NB4 (cell line): ENCODE measurements at regions not wholly inside any gene's neighbourhood (a gene's known extent, or its start where the extent isn't known, plus 50 kb on each side); places are given as distances from the start of the nearest gene placed in this dataset.

ENCODE experiments used
- DNase-seq: peaks from one replicate; pipeline ENCODE4 v3.0.0; 2010; ENCODE audit warnings: low read depth
- H3K4me3 ChIP-seq: one replicate; pipeline ENCODE4 v1.5.1; 2011; ENCODE audit warnings: mild to moderate bottlenecking, low read depth, low read length, moderate library complexity
- CTCF ChIP-seq: IDR thresholded peaks from one replicate; pipeline ENCODE4 v1.5.1; 2012; ENCODE audit warnings: low read depth, low read length
- MYC ChIP-seq: IDR thresholded peaks from 2 replicates; pipeline ENCODE4 v1.6.1; 2011; ENCODE audit warnings: low read depth, low read length
- POLR2A ChIP-seq: IDR thresholded peaks from 2 replicates; pipeline ENCODE4 v1.6.1; 2011; ENCODE audit warnings: mild to moderate bottlenecking; ENCODE audit not compliant: insufficient read length; ENCODE audit errors: extremely low read depth
- TF ChIP-seq, protein P1 (sequence below): IDR thresholded peaks from 2 replicates; pipeline ENCODE4 v1.6.1; 2011; ENCODE audit warnings: low read depth, low read length

GRCh38 chr3:10758304-10759037 is 57.6 kb upstream of the SLC6A11 start:
- DNase-seq = peak; percentile 80
- TF ChIP-seq POLR2A = no peak
- TF ChIP-seq MYC = no peak
- TF ChIP-seq, protein P1, sequence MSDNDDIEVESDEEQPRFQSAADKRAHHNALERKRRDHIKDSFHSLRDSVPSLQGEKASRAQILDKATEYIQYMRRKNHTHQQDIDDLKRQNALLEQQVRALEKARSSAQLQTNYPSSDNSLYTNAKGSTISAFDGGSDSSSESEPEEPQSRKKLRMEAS = no peak
- TF ChIP-seq CTCF = peak; percentile 33
- no peak overlapping the region for H3K4me3 ChIP-seq

GRCh38 chr3:10759495-10759894 is 56.5 kb upstream of the SLC6A11 start:
- TF ChIP-seq CTCF (no peak), POLR2A (no peak), MYC (no peak)
- TF ChIP-seq, protein P1 = no peak
- H3K4me3 ChIP-seq = no peak overlapping the region
- DNase-seq = no peak

- no peak for DNase-seq
- TF ChIP-seq CTCF (no peak), MYC (no peak), POLR2A (no peak)
- TF ChIP-seq, protein P1 = no peak
- no peak overlapping the region for H3K4me3 ChIP-seq
Measured at GRCh38 chr3:10760199-10760598, 55.8 kb upstream of the SLC6A11 start.

GRCh38 chr3:10761583-10761982 is 54.4 kb upstream of the SLC6A11 start:
- no peak overlapping the region for H3K4me3 ChIP-seq
- DNase-seq = no peak
- TF ChIP-seq CTCF (no peak), MYC (no peak), POLR2A (no peak)
- TF ChIP-seq, protein P1 = no peak

DNA sequence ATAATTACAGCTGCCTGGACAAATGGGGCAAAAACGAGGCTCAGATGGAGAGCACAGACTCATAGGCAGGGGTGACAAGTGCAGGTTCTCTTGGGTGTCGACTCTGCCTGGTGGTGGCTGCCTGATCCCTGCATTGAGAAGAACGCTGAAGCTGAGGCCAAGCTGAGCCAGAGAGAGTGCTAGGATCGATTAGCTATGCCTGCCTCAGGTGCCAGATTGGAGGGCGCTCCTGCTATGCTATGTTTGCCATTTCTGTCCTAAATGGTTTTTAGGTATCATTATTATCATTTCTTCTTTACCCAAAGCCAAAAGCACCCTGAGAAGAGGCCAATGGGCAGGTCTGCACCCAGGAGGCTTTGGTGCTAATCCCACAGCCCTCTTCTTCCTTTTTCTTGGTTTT is 53.9 kb upstream of the SLC6A11 start:
- DNase-seq = no peak
- no peak overlapping the region for H3K4me3 ChIP-seq
- TF ChIP-seq MYC (no peak), POLR2A (no peak), CTCF (no peak)
- TF ChIP-seq, protein P1 = no peak
